ENCODE measurements at regions not wholly inside any gene's neighbourhood (a gene's known extent, or its start where the extent isn't known, plus 50 kb on each side); places are given as distances from the start of the nearest gene placed in this dataset.

DNA sequence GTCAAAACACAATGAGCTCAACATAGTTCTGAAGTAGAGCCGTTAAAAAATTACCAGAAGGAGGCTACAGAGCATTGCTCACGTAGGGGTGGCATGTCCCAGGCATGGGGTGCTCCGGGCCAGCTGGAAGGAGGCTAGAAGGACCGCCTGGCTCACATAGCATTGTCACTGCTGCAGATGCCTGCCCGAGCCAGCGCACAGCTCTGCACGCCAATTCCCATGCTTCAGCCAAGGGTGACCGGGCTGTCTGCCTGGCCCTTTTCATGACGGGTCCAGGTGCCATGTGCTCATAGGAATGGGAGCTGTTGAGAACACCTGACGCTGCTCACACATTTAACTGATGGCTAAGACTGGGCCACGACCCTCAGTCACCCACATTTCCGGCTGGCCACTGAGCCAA lies 228.9 kb upstream of the FOXF1 start:
- peaks cover 16% of the 10 kb centered on the region for H3K27me3 ChIP-seq (replicated peaks; ENCODE audit: insufficient read depth, low read length)
- H3K79me2 ChIP-seq (ENCODE audit: low read length): no peaks in the 10 kb centered on the region
- no peaks in the 10 kb centered on the region for H3K4me1 ChIP-seq (ENCODE audit: low read length)
- H3K9me2 ChIP-seq (replicated peaks; ENCODE audit: insufficient read depth, low read length): no peaks in the 10 kb centered on the region
- no peak overlapping the region for H3K9ac ChIP-seq (ENCODE audit: low read length)
- H3K9me3 ChIP-seq (replicated peaks; ENCODE audit: insufficient read depth, low read length): no peaks in the 10 kb centered on the region
- H3F3A ChIP-seq (ENCODE audit: insufficient read depth, low read length): no peaks in the 10 kb centered on the region
- H2AFZ ChIP-seq (ENCODE audit: low read length): no peak overlapping the region
- H3K4me2 ChIP-seq (ENCODE audit: low read depth, low read length): no peak overlapping the region
- no peak for DNase-seq
- H3K27ac ChIP-seq (ENCODE audit: low read length): no peak overlapping the region
- no peak overlapping the region for H3K4me3 ChIP-seq (ENCODE audit: low read length)
- no peaks in the 10 kb centered on the region for H3K36me3 ChIP-seq (replicated peaks; ENCODE audit: insufficient read depth, low read length)
- TF ChIP-seq EZH2phosphoT487 (IDR thresholded peaks at IDR 0.05; ENCODE audit: low read length) (no peak), EZH2 (optimal IDR thresholded peaks at IDR 0.05; ENCODE audit: low read depth, low read length) (no peak)
- TF ChIP-seq, protein P1, sequence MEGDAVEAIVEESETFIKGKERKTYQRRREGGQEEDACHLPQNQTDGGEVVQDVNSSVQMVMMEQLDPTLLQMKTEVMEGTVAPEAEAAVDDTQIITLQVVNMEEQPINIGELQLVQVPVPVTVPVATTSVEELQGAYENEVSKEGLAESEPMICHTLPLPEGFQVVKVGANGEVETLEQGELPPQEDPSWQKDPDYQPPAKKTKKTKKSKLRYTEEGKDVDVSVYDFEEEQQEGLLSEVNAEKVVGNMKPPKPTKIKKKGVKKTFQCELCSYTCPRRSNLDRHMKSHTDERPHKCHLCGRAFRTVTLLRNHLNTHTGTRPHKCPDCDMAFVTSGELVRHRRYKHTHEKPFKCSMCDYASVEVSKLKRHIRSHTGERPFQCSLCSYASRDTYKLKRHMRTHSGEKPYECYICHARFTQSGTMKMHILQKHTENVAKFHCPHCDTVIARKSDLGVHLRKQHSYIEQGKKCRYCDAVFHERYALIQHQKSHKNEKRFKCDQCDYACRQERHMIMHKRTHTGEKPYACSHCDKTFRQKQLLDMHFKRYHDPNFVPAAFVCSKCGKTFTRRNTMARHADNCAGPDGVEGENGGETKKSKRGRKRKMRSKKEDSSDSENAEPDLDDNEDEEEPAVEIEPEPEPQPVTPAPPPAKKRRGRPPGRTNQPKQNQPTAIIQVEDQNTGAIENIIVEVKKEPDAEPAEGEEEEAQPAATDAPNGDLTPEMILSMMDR (IDR thresholded peaks at IDR 0.05; ENCODE audit: low read length): no peak
- no peaks in the 10 kb centered on the region for H4K20me1 ChIP-seq (ENCODE audit: insufficient read depth, low read length)

DNA sequence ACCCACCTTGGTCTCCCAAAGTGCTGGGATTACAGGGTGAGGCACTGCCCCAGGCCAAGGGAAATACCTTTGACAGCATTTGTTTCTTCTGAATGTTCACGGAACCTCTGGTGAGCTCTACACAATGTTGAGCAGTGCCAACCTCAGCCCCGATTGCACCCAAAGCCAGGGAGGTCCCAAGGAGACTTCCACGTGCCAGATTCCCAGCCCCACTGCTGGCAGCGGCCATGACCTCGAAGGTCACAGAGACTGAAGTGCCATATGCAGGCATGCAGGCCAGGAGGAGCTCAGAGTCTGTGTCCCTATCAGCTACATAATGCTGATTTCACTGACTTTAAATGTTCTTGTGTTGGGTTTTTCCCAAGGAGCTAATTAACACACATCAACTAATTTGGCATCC lies 226.4 kb upstream of the FOXF1 start:
- Histone ChIP-seq H3K36me3 (replicated peaks; ENCODE audit: insufficient read depth, low read length) (no peaks in the 10 kb centered on the region), H3K27me3 (replicated peaks; ENCODE audit: insufficient read depth, low read length) (peaks cover 35% of the 10 kb centered on the region), H3K27ac (ENCODE audit: low read length) (no peak overlapping the region), H3K9me3 (replicated peaks; ENCODE audit: insufficient read depth, low read length) (no peaks in the 10 kb centered on the region), H4K20me1 (ENCODE audit: insufficient read depth, low read length) (no peaks in the 10 kb centered on the region), H3F3A (ENCODE audit: insufficient read depth, low read length) (no peaks in the 10 kb centered on the region), H3K4me3 (ENCODE audit: low read length) (no peak overlapping the region), H3K4me2 (ENCODE audit: low read depth, low read length) (no peak overlapping the region), H3K79me2 (ENCODE audit: low read length) (no peaks in the 10 kb centered on the region), H3K9me2 (replicated peaks; ENCODE audit: insufficient read depth, low read length) (no peaks in the 10 kb centered on the region), H3K9ac (ENCODE audit: low read length) (no peak overlapping the region), H2AFZ (ENCODE audit: low read length) (no peak overlapping the region), H3K4me1 (ENCODE audit: low read length) (no peaks in the 10 kb centered on the region)
- no peak for TF ChIP-seq EZH2 (optimal IDR thresholded peaks at IDR 0.05; ENCODE audit: low read depth, low read length)
- no peak for TF ChIP-seq EZH2phosphoT487 (IDR thresholded peaks at IDR 0.05; ENCODE audit: low read length)
- TF ChIP-seq, protein P1 (IDR thresholded peaks at IDR 0.05; ENCODE audit: low read length): no peak
- DNase-seq: no peak

DNA sequence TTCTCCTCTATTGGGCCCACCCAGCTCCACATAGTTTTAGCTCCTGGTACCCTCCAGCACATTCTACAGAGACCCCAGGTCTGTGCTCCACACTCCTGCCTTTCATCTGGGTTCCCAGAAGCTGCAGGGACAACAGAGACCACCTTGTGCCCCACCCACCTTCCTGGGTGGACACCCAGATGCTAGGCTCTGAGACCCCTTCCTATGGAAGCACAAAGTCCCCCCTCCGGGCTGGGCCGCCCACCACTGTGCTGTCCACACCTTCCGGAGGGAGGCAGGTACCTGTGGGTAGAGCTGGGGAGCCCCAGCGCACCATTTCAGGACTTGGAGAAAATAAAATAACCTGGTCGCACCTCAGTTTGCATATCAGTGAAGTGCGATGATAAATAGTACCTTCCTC lies 224.9 kb upstream of the FOXF1 start:
- no peak overlapping the region for H3K4me2 ChIP-seq (ENCODE audit: low read depth, low read length)
- H3F3A ChIP-seq (ENCODE audit: insufficient read depth, low read length): no peaks in the 10 kb centered on the region
- no peak overlapping the region for H3K4me3 ChIP-seq (ENCODE audit: low read length)
- H3K36me3 ChIP-seq (replicated peaks; ENCODE audit: insufficient read depth, low read length): no peaks in the 10 kb centered on the region
- H2AFZ ChIP-seq (ENCODE audit: low read length): no peak overlapping the region
- H3K9ac ChIP-seq (ENCODE audit: low read length): no peak overlapping the region
- H3K9me3 ChIP-seq (replicated peaks; ENCODE audit: insufficient read depth, low read length): no peaks in the 10 kb centered on the region
- TF ChIP-seq, protein P1 (IDR thresholded peaks at IDR 0.05; ENCODE audit: low read length): no peak
- no peak for TF ChIP-seq EZH2 (optimal IDR thresholded peaks at IDR 0.05; ENCODE audit: low read depth, low read length)
- TF ChIP-seq EZH2phosphoT487 (IDR thresholded peaks at IDR 0.05; ENCODE audit: low read length): no peak
- no peaks in the 10 kb centered on the region for H4K20me1 ChIP-seq (ENCODE audit: insufficient read depth, low read length)
- peaks cover 50% of the 10 kb centered on the region for H3K27me3 ChIP-seq (replicated peaks; ENCODE audit: insufficient read depth, low read length)
- H3K27ac ChIP-seq (ENCODE audit: low read length): no peak overlapping the region
- no peak for DNase-seq
- H3K4me1 ChIP-seq (ENCODE audit: low read length): no peaks in the 10 kb centered on the region
- H3K9me2 ChIP-seq (replicated peaks; ENCODE audit: insufficient read depth, low read length): no peaks in the 10 kb centered on the region
- H3K79me2 ChIP-seq (ENCODE audit: low read length): no peaks in the 10 kb centered on the region
